MM.1S (cell line): ENCODE measurements at regions not wholly inside any gene's neighbourhood (a gene's known extent, or its start where the extent isn't known, plus 50 kb on each side); places are given as distances from the start of the nearest gene placed in this dataset.

Experiments
- DNase-seq: peaks from one replicate; pipeline ENCODE4 v3.0.0-alpha.2; 2015
- H2AFZ ChIP-seq: fragments of 300-600 bp; sonication (generic); 2 replicates; pipeline ENCODE4 v1.6.0; 2016; ENCODE audit warnings: antibody characterized with exemption, low read length
- H3F3A ChIP-seq: fragments of 300-600 bp; sonication (generic); 2 replicates; pipeline ENCODE4 v1.6.1; 2016; ENCODE audit warnings: mild to moderate bottlenecking, antibody characterized with exemption, low read length, moderate library complexity, mixed read lengths; ENCODE audit not compliant: insufficient read depth
- H3K27ac ChIP-seq: fragments of 300-600 bp; sonication (generic); 2 replicates; pipeline ENCODE4 v1.5.1; 2016; ENCODE audit warnings: mild to moderate bottlenecking, low read length
- H3K27me3 ChIP-seq: fragments of 300-600 bp; sonication (generic); replicated peaks from 2 replicates; pipeline ENCODE4 v1.6.0; 2016; ENCODE audit warnings: low read length; ENCODE audit not compliant: insufficient read depth
- H3K36me3 ChIP-seq: fragments of 300-600 bp; sonication (generic); replicated peaks from 2 replicates; pipeline ENCODE4 v1.6.1; 2016; ENCODE audit warnings: mild to moderate bottlenecking, low read length, mixed read lengths; ENCODE audit not compliant: insufficient read depth
- H3K4me1 ChIP-seq: fragments of 300-600 bp; sonication (generic); 2 replicates; pipeline ENCODE4 v1.6.1; 2016; ENCODE audit warnings: low read length, mixed read lengths
- H3K4me2 ChIP-seq: fragments of 300-600 bp; sonication (generic); 2 replicates; pipeline ENCODE4 v1.6.0; 2016; ENCODE audit warnings: low read depth, low read length
- H3K4me3 ChIP-seq: fragments of 300-600 bp; sonication (generic); 2 replicates; pipeline ENCODE4 v1.5.1; 2016; ENCODE audit warnings: low read length, mixed read lengths
- H3K79me2 ChIP-seq: fragments of 300-600 bp; sonication (generic); 2 replicates; pipeline ENCODE4 v1.6.1; 2016; ENCODE audit warnings: mixed run types, low read length, mixed read lengths
- H3K9ac ChIP-seq: fragments of 300-600 bp; sonication (generic); 2 replicates; pipeline ENCODE4 v1.6.1; 2016; ENCODE audit warnings: low read length, mixed read lengths
- H3K9me2 ChIP-seq: fragments of 300-600 bp; sonication (generic); replicated peaks from 2 replicates; pipeline ENCODE4 v1.6.1; 2016; ENCODE audit warnings: mild to moderate bottlenecking, low read length, mixed read lengths; ENCODE audit not compliant: insufficient read depth
- H3K9me3 ChIP-seq: fragments of 300-600 bp; sonication (generic); replicated peaks from 2 replicates; pipeline ENCODE4 v1.6.1; 2016; ENCODE audit warnings: mild to moderate bottlenecking, low read length, mixed read lengths; ENCODE audit not compliant: insufficient read depth
- H4K20me1 ChIP-seq: fragments of 300-600 bp; sonication (generic); 2 replicates; pipeline ENCODE4 v1.6.1; 2016; ENCODE audit warnings: mild to moderate bottlenecking, low read length, moderate library complexity, mixed read lengths; ENCODE audit not compliant: insufficient read depth
- EZH2 ChIP-seq: fragments of 300-600 bp; sonication (generic); optimal IDR thresholded peaks from 2 replicates; pipeline ENCODE3; 2017; ENCODE audit warnings: low read depth, mild to moderate bottlenecking, antibody characterized with exemption, low read length, mixed read lengths
- EZH2phosphoT487 ChIP-seq: fragments of 300-600 bp; sonication (generic); IDR thresholded peaks from 2 replicates; pipeline ENCODE4 v1.6.1; 2018; ENCODE audit warnings: antibody characterized with exemption, low read length
- TF ChIP-seq, protein P1 (sequence below): fragments of 300-600 bp; sonication (generic); IDR thresholded peaks from 2 replicates; pipeline ENCODE4 v1.5.1; 2016; ENCODE audit warnings: antibody characterized with exemption, low read length, mixed read lengths

DNA sequence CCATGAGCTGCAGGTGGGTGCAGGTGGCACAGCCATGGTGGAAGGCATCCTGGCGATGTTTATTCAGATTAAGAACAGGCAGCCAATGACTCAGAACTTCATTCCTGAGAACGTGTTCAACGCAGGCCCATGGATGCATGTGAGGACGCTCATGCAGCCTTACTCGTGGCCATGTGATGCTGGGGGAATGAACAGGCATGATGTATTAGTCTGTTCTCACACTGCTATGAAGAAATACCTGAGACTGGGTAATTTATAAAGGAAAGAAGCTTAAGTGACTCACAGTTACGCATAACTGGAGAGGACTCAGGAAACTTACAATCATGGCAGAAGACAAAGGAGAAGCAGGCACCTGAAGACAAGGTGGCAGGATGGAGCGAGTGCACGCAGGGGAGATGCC is 146.6 kb downstream of the RNASET2 start:
- no peak for TF ChIP-seq EZH2
- no peak for TF ChIP-seq EZH2phosphoT487
- TF ChIP-seq, protein P1, sequence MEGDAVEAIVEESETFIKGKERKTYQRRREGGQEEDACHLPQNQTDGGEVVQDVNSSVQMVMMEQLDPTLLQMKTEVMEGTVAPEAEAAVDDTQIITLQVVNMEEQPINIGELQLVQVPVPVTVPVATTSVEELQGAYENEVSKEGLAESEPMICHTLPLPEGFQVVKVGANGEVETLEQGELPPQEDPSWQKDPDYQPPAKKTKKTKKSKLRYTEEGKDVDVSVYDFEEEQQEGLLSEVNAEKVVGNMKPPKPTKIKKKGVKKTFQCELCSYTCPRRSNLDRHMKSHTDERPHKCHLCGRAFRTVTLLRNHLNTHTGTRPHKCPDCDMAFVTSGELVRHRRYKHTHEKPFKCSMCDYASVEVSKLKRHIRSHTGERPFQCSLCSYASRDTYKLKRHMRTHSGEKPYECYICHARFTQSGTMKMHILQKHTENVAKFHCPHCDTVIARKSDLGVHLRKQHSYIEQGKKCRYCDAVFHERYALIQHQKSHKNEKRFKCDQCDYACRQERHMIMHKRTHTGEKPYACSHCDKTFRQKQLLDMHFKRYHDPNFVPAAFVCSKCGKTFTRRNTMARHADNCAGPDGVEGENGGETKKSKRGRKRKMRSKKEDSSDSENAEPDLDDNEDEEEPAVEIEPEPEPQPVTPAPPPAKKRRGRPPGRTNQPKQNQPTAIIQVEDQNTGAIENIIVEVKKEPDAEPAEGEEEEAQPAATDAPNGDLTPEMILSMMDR, result no peak
- Histone ChIP-seq H3F3A (no peaks in the 10 kb centered on the region), H2AFZ (no peak overlapping the region), H3K4me1 (no peaks in the 10 kb centered on the region), H3K79me2 (no peaks in the 10 kb centered on the region), H3K4me3 (no peak overlapping the region), H3K36me3 (no peaks in the 10 kb centered on the region), H3K9me2 (no peaks in the 10 kb centered on the region), H3K9me3 (no peaks in the 10 kb centered on the region), H3K27me3 (no peaks in the 10 kb centered on the region), H3K27ac (no peak overlapping the region), H3K9ac (no peak overlapping the region), H3K4me2 (no peak overlapping the region), H4K20me1 (no peaks in the 10 kb centered on the region)
- DNase-seq, result no peak

DNA sequence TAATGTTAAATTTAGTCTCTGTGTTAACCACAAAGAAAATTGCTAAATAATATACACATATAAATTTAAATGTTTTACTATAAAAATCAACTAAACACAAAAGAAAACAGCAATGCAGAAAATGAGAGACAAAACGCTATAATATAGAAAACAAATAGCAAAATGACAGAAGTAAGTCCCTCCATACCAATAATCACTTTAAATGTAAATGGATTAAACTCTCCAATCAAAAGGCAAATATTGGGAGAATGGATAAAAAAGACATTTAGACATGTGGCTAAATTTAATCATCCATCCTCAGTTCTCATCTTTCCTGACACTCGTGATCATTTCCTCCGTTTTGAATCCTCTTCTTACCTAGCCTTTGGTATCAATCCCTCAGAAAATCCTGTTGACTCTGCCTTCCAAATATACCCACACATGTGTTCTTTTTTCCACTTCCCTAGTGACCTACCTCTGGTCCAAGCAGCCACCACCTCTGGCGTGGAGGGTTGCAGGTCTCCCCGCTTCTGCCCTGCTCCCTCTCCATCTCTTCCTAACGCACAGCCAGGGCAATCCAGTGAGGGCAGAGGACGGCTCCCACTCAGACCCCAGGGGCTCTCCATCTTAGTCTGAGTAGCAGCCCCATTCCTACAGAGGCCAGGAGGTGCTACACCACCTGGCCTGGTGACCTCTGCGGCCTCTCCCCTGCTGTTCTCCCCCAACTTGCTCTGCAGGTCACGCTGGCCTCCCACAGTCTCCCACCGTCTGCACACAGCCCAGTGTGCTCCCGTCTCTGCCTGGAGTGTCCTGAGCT is 149.2 kb downstream of the RNASET2 start:
- no peak for TF ChIP-seq EZH2phosphoT487
- TF ChIP-seq EZH2, result no peak
- DNase-seq, result no peak
- Histone ChIP-seq H2AFZ (no peak overlapping the region), H3K9me3 (no peaks in the 10 kb centered on the region), H4K20me1 (no peaks in the 10 kb centered on the region), H3K79me2 (no peaks in the 10 kb centered on the region), H3K4me2 (no peak overlapping the region), H3K9me2 (no peaks in the 10 kb centered on the region), H3K27ac (no peak overlapping the region), H3K4me3 (no peak overlapping the region), H3K9ac (no peak overlapping the region), H3K27me3 (no peaks in the 10 kb centered on the region), H3F3A (no peaks in the 10 kb centered on the region), H3K4me1 (no peaks in the 10 kb centered on the region), H3K36me3 (no peaks in the 10 kb centered on the region)

DNA sequence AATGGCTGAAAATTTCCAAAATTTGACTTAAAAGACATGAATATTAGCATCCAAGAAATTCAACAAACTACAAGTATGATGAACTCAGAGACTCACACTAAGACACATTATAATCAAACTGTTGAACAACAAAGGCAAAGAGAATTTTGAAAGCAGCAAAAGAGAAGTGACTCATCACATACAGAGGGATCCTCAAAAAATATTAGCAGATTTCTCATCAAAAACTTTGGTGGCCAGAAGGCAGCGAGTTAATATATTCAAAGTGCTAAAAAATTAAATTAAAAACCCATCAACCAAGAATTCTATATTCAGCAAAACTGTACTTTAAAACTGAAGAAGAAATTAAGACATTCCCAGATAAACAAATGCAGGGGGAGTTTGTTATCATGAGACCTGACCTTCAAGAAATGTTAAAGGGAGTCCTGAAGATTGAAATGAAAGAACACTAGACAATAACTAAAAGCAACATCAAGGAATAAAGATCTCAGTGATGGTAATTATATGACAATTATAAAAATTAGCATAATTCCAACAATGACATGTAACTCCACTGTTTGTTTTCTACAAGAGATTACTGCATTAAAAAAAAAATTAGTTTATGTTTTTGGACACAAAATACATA is 150.0 kb downstream of the RNASET2 start:
- H3K9me2 ChIP-seq, result no peaks in the 10 kb centered on the region
- no peaks in the 10 kb centered on the region for H4K20me1 ChIP-seq
- no peaks in the 10 kb centered on the region for H3K36me3 ChIP-seq
- no peaks in the 10 kb centered on the region for H3F3A ChIP-seq
- DNase-seq, result no peak
- H2AFZ ChIP-seq, result no peak overlapping the region
- no peaks in the 10 kb centered on the region for H3K9me3 ChIP-seq
- no peak overlapping the region for H3K27ac ChIP-seq
- H3K4me1 ChIP-seq, result no peaks in the 10 kb centered on the region
- H3K9ac ChIP-seq, result no peak overlapping the region
- no peaks in the 10 kb centered on the region for H3K27me3 ChIP-seq
- H3K79me2 ChIP-seq, result no peaks in the 10 kb centered on the region
- H3K4me2 ChIP-seq, result no peak overlapping the region
- no peak for TF ChIP-seq EZH2phosphoT487
- TF ChIP-seq, protein P1, result no peak
- TF ChIP-seq EZH2, result no peak
- no peak overlapping the region for H3K4me3 ChIP-seq

DNA sequence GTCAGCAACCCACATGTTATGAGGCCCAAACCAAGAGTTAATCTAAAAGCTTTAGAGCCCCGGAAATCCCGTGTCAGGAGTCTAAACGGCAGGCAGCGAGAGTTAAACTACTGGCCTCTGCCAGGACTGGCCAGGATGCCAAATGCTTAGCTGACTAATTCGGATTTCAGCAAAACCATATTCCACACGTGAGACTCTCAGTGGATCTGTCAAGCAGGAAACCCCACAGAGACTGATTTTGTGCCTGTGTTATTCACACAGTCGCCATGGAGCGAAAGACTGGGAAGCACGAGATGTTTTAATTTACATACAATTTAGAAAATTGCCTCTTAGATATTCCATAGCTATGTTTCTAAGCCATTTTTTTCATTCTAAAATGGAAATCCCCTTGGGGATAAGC is 152.9 kb downstream of the RNASET2 start:
- TF ChIP-seq EZH2 (no peak), EZH2phosphoT487 (no peak)
- TF ChIP-seq, protein P1, result no peak
- H3K9me3 ChIP-seq, result no peaks in the 10 kb centered on the region
- no peak overlapping the region for H3K27ac ChIP-seq
- no peaks in the 10 kb centered on the region for H3K36me3 ChIP-seq
- no peaks in the 10 kb centered on the region for H3K27me3 ChIP-seq
- no peaks in the 10 kb centered on the region for H3K79me2 ChIP-seq
- no peak for DNase-seq
- no peaks in the 10 kb centered on the region for H3K9me2 ChIP-seq
- no peak overlapping the region for H3K4me3 ChIP-seq
- H3K4me2 ChIP-seq, result no peak overlapping the region
- H3K9ac ChIP-seq, result no peak overlapping the region
- no peaks in the 10 kb centered on the region for H4K20me1 ChIP-seq
- no peaks in the 10 kb centered on the region for H3K4me1 ChIP-seq
- H2AFZ ChIP-seq, result no peak overlapping the region
- H3F3A ChIP-seq, result no peaks in the 10 kb centered on the region
